CD14-positive monocyte (primary cell): ENCODE measurements at regions not wholly inside any gene's neighbourhood (a gene's known extent, or its start where the extent isn't known, plus 50 kb on each side); places are given as distances from the start of the nearest gene placed in this dataset.

Experiments
- DNase-seq, 3 donors: peaks; one replicate each; pipeline ENCODE4 v3.0.0-alpha.2; 2011 to 2022
- H2AFZ ChIP-seq: 2 replicates; pipeline ENCODE4 v1.6.0; 2012; ENCODE audit warnings: mild to moderate bottlenecking, low read depth, low read length, inconsistent platforms; ENCODE audit not compliant: insufficient read depth, poor library complexity, severe bottlenecking
- H3K27ac ChIP-seq, 2 donors: 1 replicate in 1 of 2; 2 replicates in 1 of 2; pipeline ENCODE4 v1.5.1; 2012 to 2013; ENCODE audit warnings: low read length in 2 of 2, control low read depth in 1 of 2, inconsistent platforms in 1 of 2, low read depth in 1 of 2, mild to moderate bottlenecking in 1 of 2
- H3K27me3 ChIP-seq, 2 donors: one replicate each; pipeline versions ENCODE4 v1.6.0 to v1.6.1; 2011 to 2013; ENCODE audit warnings: low read length in 2 of 2; ENCODE audit not compliant: control insufficient read depth in 2 of 2, insufficient read depth in 2 of 2
- H3K36me3 ChIP-seq, 2 donors: replicated peaks in 1 of 2; 1 replicate in 1 of 2; 2 replicates in 1 of 2; pipeline versions ENCODE4 v1.5.1 to v1.6.1; 2012 to 2013; ENCODE audit warnings: low read length in 2 of 2, control low read depth in 1 of 2, inconsistent platforms in 1 of 2, mild to moderate bottlenecking in 1 of 2; ENCODE audit not compliant: insufficient read depth in 2 of 2, control insufficient read depth in 1 of 2
- H3K4me1 ChIP-seq, 2 donors: 1 replicate in 1 of 2; 2 replicates in 1 of 2; pipeline versions ENCODE4 v1.5.1 to v1.6.1; 2012 to 2013; ENCODE audit warnings: low read length in 2 of 2, control low read depth in 1 of 2, inconsistent platforms in 1 of 2, mild to moderate bottlenecking in 1 of 2, moderate library complexity in 1 of 2; ENCODE audit not compliant: insufficient read depth in 2 of 2, control insufficient read depth in 1 of 2
- H3K4me2 ChIP-seq: replicated peaks from 2 replicates; pipeline ENCODE3; 2012; ENCODE audit warnings: low read length, moderate library complexity, mild to moderate bottlenecking; ENCODE audit not compliant: poor library complexity, severe bottlenecking; ENCODE audit errors: extremely low read depth
- H3K4me3 ChIP-seq, 3 experiments: fragments of 200-600 bp in 1 of 3; sonication (generic) in 1 of 3; replicated peaks in 1 of 3; 1 replicate in 2 of 3; 2 replicates in 1 of 3; pipeline ENCODE4 v1.5.1; 2011 to 2013; ENCODE audit warnings: low read length in 3 of 3, mild to moderate bottlenecking in 3 of 3, control low read depth in 2 of 3, low read depth in 2 of 3, inconsistent platforms in 1 of 3, moderate library complexity in 1 of 3
- H3K79me2 ChIP-seq: 2 replicates; pipeline ENCODE4 v1.6.0; 2012; ENCODE audit warnings: mild to moderate bottlenecking, control low read depth, inconsistent platforms, low read length, moderate library complexity; ENCODE audit not compliant: insufficient read depth
- H3K9ac ChIP-seq: 2 replicates; pipeline ENCODE4 v1.6.0; 2017; ENCODE audit warnings: low read length, mild to moderate bottlenecking; ENCODE audit not compliant: insufficient read depth, poor library complexity, severe bottlenecking
- H3K9me3 ChIP-seq, 2 donors: replicated peaks in 1 of 2; 1 replicate in 1 of 2; 2 replicates in 1 of 2; pipeline versions ENCODE4 v1.5.1 to v1.6.1; 2012 to 2013; ENCODE audit warnings: low read length in 2 of 2, control low read depth in 1 of 2; ENCODE audit not compliant: control insufficient read depth in 1 of 2, insufficient read depth in 1 of 2
- H4K20me1 ChIP-seq: 2 replicates; pipeline ENCODE4 v1.6.0; 2012; ENCODE audit warnings: mild to moderate bottlenecking, low read length, control low read depth, moderate library complexity; ENCODE audit not compliant: insufficient read depth
- H3K27ac Mint-ChIP-seq, 7 donors: one replicate each; pipeline ENCODE4 v1.8.0; 2020; ENCODE audit warnings: mild to moderate bottlenecking in 7 of 7, mixed read lengths in 7 of 7, moderate library complexity in 6 of 7, inconsistent platforms in 2 of 7
- H3K27me3 Mint-ChIP-seq, 3 donors: one replicate each; pipeline ENCODE4 v1.8.0; 2021 to 2022; ENCODE audit warnings: low read depth in 3 of 3, mild to moderate bottlenecking in 3 of 3, mixed read lengths in 3 of 3, moderate library complexity in 3 of 3, inconsistent platforms in 1 of 3
- H3K36me3 Mint-ChIP-seq, 2 donors: one replicate each; pipeline ENCODE4 v1.8.0; 2020; ENCODE audit warnings: mixed read lengths in 2 of 2, inconsistent platforms in 1 of 2, mild to moderate bottlenecking in 1 of 2
- H3K4me1 Mint-ChIP-seq: one replicate; pipeline ENCODE4 v1.8.0; 2020; ENCODE audit warnings: mild to moderate bottlenecking, mixed read lengths
- H3K4me3 Mint-ChIP-seq, 2 donors: one replicate each; pipeline ENCODE4 v1.8.0; 2020; ENCODE audit warnings: mild to moderate bottlenecking in 2 of 2, mixed read lengths in 2 of 2, moderate library complexity in 1 of 2
- H3K9me3 Mint-ChIP-seq, 7 donors: one replicate each; pipeline ENCODE4 v1.8.0; 2020 to 2022; ENCODE audit warnings: mixed read lengths in 7 of 7, mild to moderate bottlenecking in 6 of 7, moderate library complexity in 6 of 7, inconsistent platforms in 2 of 7
- CTCF ChIP-seq: fragments of 200-600 bp; IDR thresholded peaks from one replicate; pipeline ENCODE4 v1.8.0; 2022; ENCODE audit warnings: antibody characterized with exemption, mild to moderate bottlenecking
- WGBS: methylation state at CpG from one replicate; pipeline ENCODE4 v1.1.5; 2013; ENCODE audit warnings: missing lambda C conversion rate; ENCODE audit not compliant: insufficient coverage; 5-methylcytosine and 5-hydroxymethylcytosine counted together
- intact Hi-C, 2 donors: fragments of 100-400 bp; cut with micrococcal nuclease; formaldehyde crosslinking; loops; one replicate each; pipeline versions ENCODE4 v1.15.0 to v1.15.1; 2023

GRCh38 chr2:56860991-56861390 is 677.2 kb downstream of the CCDC85A start:
- Histone ChIP-seq H3K4me1 (no peaks in the 10 kb centered on the region), H2AFZ (no peak overlapping the region)

GRCh38 chr2:56871644-56872043 is 687.9 kb downstream of the CCDC85A start:
- no peak overlapping the region for H3K4me2 ChIP-seq
- no peak overlapping the region for H3K27ac ChIP-seq
- intact Hi-C loops, result no loop called here
- Mint-ChIP-seq H3K9me3 (peaks cover 5 to 10% (median 7%) of the 10 kb centered on the region in 7 donors), H3K36me3 (no peaks in the 10 kb centered on the region), H3K4me1 (no peaks in the 10 kb centered on the region), H3K27me3 (peaks cover 0 to 2% (median 0%) of the 10 kb centered on the region in 3 donors), H3K4me3 (no peak overlapping the region), H3K27ac (no peak overlapping the region)
- no peak for DNase-seq
- H3K9me3 ChIP-seq, result peaks cover 0 to 14% of the 10 kb centered on the region in 2 donors
- no peak for TF ChIP-seq CTCF
- H2AFZ ChIP-seq, result no peak overlapping the region
- H3K27me3 ChIP-seq, result no peaks in the 10 kb centered on the region
- no peak overlapping the region for H3K4me3 ChIP-seq
- H3K9ac ChIP-seq, result no peak overlapping the region
- H4K20me1 ChIP-seq, result no peaks in the 10 kb centered on the region
- WGBS, result no CpG with 5 or more reads among the region's 1 CpG
- no peaks in the 10 kb centered on the region for H3K79me2 ChIP-seq
- H3K4me1 ChIP-seq, result no peaks in the 10 kb centered on the region
- H3K36me3 ChIP-seq, result no peaks in the 10 kb centered on the region

More at GRCh38 chr2:56860991-56861390, 677.2 kb downstream of the CCDC85A start:
- no peak overlapping the region for H3K4me3 ChIP-seq
- no peaks in the 10 kb centered on the region for H4K20me1 ChIP-seq
- no peak for TF ChIP-seq CTCF
- no peak overlapping the region for H3K27ac Mint-ChIP-seq
- no peaks in the 10 kb centered on the region for H3K27me3 ChIP-seq
- peaks cover 5 to 24% of the 10 kb centered on the region in 2 donors for H3K9me3 ChIP-seq
- H3K4me1 Mint-ChIP-seq, result no peaks in the 10 kb centered on the region
- H3K79me2 ChIP-seq, result no peaks in the 10 kb centered on the region
- H3K27ac ChIP-seq, result no peak overlapping the region
- peaks cover 9 to 24% (median 15%) of the 10 kb centered on the region in 7 donors for H3K9me3 Mint-ChIP-seq
- DNase-seq, result no peak
- H3K27me3 Mint-ChIP-seq, result peaks cover 0 to 1% (median 0%) of the 10 kb centered on the region in 3 donors
- no peak overlapping the region for H3K4me2 ChIP-seq
- H3K36me3 ChIP-seq, result no peaks in the 10 kb centered on the region
- no peak overlapping the region for H3K9ac ChIP-seq
- H3K36me3 Mint-ChIP-seq, result no peaks in the 10 kb centered on the region
- H3K4me3 Mint-ChIP-seq, result no peak overlapping the region
- intact Hi-C loops, result no loop called here
